Loucy (cell line): ENCODE measurements at regions not wholly inside any gene's neighbourhood (a gene's known extent, or its start where the extent isn't known, plus 50 kb on each side); places are given as distances from the start of the nearest gene placed in this dataset.
A peak's percentile ranks its signal among the peaks of the same experiment; 100 is the strongest.

Source experiments
- H2AFZ ChIP-seq: fragments of 200-600 bp; sonication (generic); 2 replicates; pipeline ENCODE4 v1.6.0; 2016; ENCODE audit warnings: antibody characterized with exemption, mild to moderate bottlenecking, low read length, moderate library complexity
- H3F3A ChIP-seq: fragments of 200-600 bp; 2 replicates; pipeline ENCODE4 v1.6.0; 2016; ENCODE audit warnings: antibody characterized with exemption, low read depth, mild to moderate bottlenecking
- H3K27me3 ChIP-seq: fragments of 200-600 bp; sonication (generic); 2 replicates; pipeline ENCODE4 v1.6.1; 2014; ENCODE audit warnings: low read length, mild to moderate bottlenecking; ENCODE audit not compliant: insufficient read depth, poor library complexity, severe bottlenecking
- H3K36me3 ChIP-seq: fragments of 200-600 bp; sonication (generic); 2 replicates; pipeline ENCODE4 v1.6.1; 2016; ENCODE audit warnings: low read length; ENCODE audit not compliant: insufficient read depth
- H3K4me1 ChIP-seq: fragments of 200-600 bp; sonication (generic); 2 replicates; pipeline ENCODE4 v1.5.1; 2014; ENCODE audit warnings: low read length, mild to moderate bottlenecking; ENCODE audit not compliant: insufficient read depth, poor library complexity, severe bottlenecking
- H3K4me2 ChIP-seq: fragments of 200-600 bp; sonication (generic); 2 replicates; pipeline ENCODE4 v1.6.0; 2014; ENCODE audit warnings: antibody characterized with exemption, low read length, low read depth, mild to moderate bottlenecking; ENCODE audit not compliant: poor library complexity, severe bottlenecking
- H3K4me3 ChIP-seq: fragments of 200-600 bp; sonication (generic); 2 replicates; pipeline ENCODE4 v1.5.1; 2014; ENCODE audit warnings: low read length, mild to moderate bottlenecking, mixed read lengths; ENCODE audit not compliant: poor library complexity, severe bottlenecking
- H3K79me2 ChIP-seq: fragments of 200-600 bp; sonication (generic); 2 replicates; pipeline ENCODE4 v1.6.1; 2014; ENCODE audit warnings: low read length; ENCODE audit not compliant: insufficient read depth
- H3K9ac ChIP-seq: fragments of 200-600 bp; sonication (generic); 2 replicates; pipeline ENCODE4 v1.6.0; 2014; ENCODE audit warnings: mild to moderate bottlenecking, low read depth, low read length, moderate library complexity; ENCODE audit not compliant: poor library complexity, severe bottlenecking
- H3K9me2 ChIP-seq: fragments of 200-600 bp; sonication (generic); replicated peaks from 2 replicates; pipeline ENCODE4 v1.6.1; 2016; ENCODE audit warnings: low read depth, low read length, mixed read lengths
- H3K9me3 ChIP-seq: fragments of 200-600 bp; sonication (generic); 2 replicates; pipeline ENCODE4 v1.6.1; 2014; ENCODE audit warnings: mild to moderate bottlenecking, antibody characterized with exemption, low read length, low read depth; ENCODE audit not compliant: insufficient read depth
- H4K20me1 ChIP-seq: fragments of 200-600 bp; sonication (generic); 2 replicates; pipeline ENCODE4 v1.6.0; 2014; ENCODE audit warnings: antibody characterized with exemption, low read length, mild to moderate bottlenecking; ENCODE audit not compliant: insufficient read depth, poor library complexity, severe bottlenecking
- CTCF ChIP-seq: fragments of 200-600 bp; sonication (generic); conservative IDR thresholded peaks from 2 replicates; pipeline ENCODE4 v1.5.1; 2014; ENCODE audit warnings: mild to moderate bottlenecking, antibody characterized with exemption, low read length
- EZH2phosphoT487 ChIP-seq: fragments of 200-600 bp; IDR thresholded peaks from 2 replicates; pipeline ENCODE4 v1.6.1; 2018; ENCODE audit warnings: antibody characterized with exemption, mild to moderate bottlenecking, moderate library complexity, borderline replicate concordance

GRCh38 chr2:166802475-166802874, 85.8 kb upstream of the XIRP2 start:
- Histone ChIP-seq H3K4me3 (peak overlapping the region; percentile 53), H3K9me2 (no peaks in the 10 kb centered on the region), H3K4me2 (peak overlapping the region; percentile 72), H3K36me3 (no peaks in the 10 kb centered on the region), H4K20me1 (no peaks in the 10 kb centered on the region), H3F3A (peaks cover 7% of the 10 kb centered on the region; the same call in 1 of the 2 replicates), H3K9me3 (no peaks in the 10 kb centered on the region), H3K9ac (no peak overlapping the region), H2AFZ (peak overlapping the region; percentile 51; the same call in 1 of the 2 replicates), H3K27me3 (no peaks in the 10 kb centered on the region), H3K79me2 (no peaks in the 10 kb centered on the region), H3K4me1 (peaks cover 26% of the 10 kb centered on the region)
- TF ChIP-seq EZH2phosphoT487 (no peak), CTCF (no peak)

DNA sequence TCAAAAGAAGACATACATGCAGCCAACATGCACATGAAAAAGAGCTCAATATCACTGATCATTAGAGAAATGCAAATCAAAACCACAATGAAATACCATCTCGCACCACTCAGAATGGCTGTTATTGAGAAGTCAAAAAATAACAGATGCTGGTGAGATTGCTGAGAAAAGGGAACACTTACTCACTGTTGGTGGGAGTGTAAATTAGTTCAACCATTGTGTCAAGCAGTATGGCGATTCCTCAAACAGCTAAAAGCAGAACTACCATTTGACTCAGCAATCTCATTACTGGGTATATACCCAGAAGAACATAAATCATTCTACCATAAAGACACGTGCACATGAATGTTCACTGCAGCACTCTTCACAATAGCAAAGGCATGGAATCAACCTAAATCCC, 95.5 kb upstream of the XIRP2 start:
- no peaks in the 10 kb centered on the region for H3K4me1 ChIP-seq
- H3K27me3 ChIP-seq: no peaks in the 10 kb centered on the region
- H4K20me1 ChIP-seq: no peaks in the 10 kb centered on the region
- no peaks in the 10 kb centered on the region for H3K79me2 ChIP-seq
- no peak overlapping the region for H3K4me3 ChIP-seq
- no peaks in the 10 kb centered on the region for H3F3A ChIP-seq
- no peak overlapping the region for H2AFZ ChIP-seq
- no peaks in the 10 kb centered on the region; the same call in 1 of the 2 replicates for H3K9me3 ChIP-seq
- H3K36me3 ChIP-seq: no peaks in the 10 kb centered on the region
- TF ChIP-seq EZH2phosphoT487 (no peak), CTCF (no peak)
- no peak overlapping the region for H3K9ac ChIP-seq
- H3K9me2 ChIP-seq: no peaks in the 10 kb centered on the region
- H3K4me2 ChIP-seq: no peak overlapping the region

- Histone ChIP-seq H3K4me2 (no peak overlapping the region), H3K27me3 (no peaks in the 10 kb centered on the region), H3K9me3 (no peaks in the 10 kb centered on the region), H3K9ac (no peak overlapping the region), H3K36me3 (no peaks in the 10 kb centered on the region), H4K20me1 (no peaks in the 10 kb centered on the region), H3K9me2 (no peaks in the 10 kb centered on the region), H3K4me1 (no peaks in the 10 kb centered on the region), H3F3A (no peaks in the 10 kb centered on the region), H2AFZ (no peak overlapping the region), H3K79me2 (no peaks in the 10 kb centered on the region), H3K4me3 (no peak overlapping the region)
- TF ChIP-seq CTCF: no peak
- TF ChIP-seq EZH2phosphoT487: no peak
These were observed 101.6 kb upstream of the XIRP2 start for GRCh38 chr2:166786707-166787106.
